ENCODE measurements at regions not wholly inside any gene's neighbourhood (a gene's known extent, or its start where the extent isn't known, plus 50 kb on each side); places are given as distances from the start of the nearest gene placed in this dataset.
A peak's percentile ranks its signal among the peaks of the same experiment; 100 is the strongest.

DNA sequence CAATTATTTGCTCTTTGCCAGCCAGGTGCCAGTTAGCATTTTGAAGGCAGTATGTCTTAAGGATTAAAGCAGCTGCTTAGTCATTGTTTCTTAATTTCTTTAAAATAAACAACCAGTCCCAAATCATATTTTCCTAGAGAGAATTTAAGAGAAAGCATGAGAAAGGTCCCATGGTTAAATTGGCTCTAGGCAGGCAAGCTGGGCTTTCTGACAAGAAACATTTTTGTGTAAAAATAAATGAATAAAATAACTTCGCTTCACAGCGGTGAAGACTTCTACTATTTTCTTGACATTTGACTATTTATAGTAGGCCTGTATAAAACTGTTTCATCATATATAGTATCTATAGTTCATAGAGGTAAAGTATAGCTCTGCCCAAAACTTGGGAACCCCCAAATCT lies 617.7 kb upstream of the C9orf72 start:
- no peak for DNase-seq (ENCODE audit: low read depth in 2 of 2)

DNA sequence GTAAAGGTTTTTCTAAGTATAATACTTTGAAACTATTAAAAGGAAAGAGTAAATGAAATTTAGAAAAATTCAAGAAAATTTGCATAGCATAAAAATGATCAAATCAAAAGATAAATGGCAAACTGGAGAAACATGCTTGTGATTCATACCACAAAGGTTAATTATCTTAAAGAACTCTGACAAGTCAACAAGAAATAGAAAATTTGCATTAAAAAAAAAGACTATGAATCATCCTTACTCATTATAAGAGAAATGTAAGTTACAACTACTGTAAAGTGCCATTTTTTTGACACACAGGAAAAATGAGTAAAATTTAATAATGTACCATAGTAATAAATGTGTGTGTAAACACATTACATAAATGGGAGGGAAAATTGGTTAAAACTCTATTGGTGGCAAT lies 624.4 kb upstream of the C9orf72 start:
- DNase-seq (ENCODE audit: low read depth in 2 of 2) = no peak

DNA sequence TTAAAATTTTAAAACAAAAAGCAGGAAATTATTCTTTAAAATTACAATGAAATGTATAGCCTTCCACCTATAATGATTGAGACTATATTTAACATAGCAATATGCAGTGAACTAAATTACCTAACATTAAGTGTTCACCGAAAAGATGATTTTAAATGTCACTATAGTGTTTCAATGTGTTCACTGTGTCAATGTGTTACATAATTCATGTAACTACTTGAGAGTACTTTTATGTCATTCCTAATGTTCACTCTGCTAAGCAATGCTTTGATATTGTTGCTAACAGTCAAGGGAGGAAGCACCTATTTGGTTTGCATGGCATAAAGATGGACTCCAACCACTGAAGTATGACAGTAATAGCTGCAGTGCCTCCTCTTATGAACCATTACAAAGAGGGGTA lies 629.8 kb upstream of the C9orf72 start:
- DNase-seq (ENCODE audit: low read depth in 2 of 2) = no peak

DNA sequence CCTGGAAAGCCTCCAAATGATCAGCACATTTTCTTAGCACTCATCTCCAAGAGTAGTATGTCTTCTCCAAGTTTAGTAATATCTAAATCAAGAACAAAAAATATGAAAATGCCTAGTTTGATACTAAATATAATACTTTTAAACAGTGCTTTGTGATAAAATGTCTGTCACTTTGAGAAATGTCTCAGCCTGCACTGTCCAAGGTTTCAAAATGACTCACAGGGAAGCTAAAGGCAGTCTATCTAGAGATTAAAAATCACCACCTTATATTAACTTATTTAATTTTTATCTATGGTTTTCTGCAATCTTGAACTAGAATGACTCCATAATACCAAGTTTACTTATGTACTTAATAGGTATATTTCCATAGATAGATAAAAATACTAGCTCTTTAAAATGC lies 633.0 kb upstream of the C9orf72 start:
- DNase-seq (ENCODE audit: low read depth in 2 of 2) = no peak

DNA sequence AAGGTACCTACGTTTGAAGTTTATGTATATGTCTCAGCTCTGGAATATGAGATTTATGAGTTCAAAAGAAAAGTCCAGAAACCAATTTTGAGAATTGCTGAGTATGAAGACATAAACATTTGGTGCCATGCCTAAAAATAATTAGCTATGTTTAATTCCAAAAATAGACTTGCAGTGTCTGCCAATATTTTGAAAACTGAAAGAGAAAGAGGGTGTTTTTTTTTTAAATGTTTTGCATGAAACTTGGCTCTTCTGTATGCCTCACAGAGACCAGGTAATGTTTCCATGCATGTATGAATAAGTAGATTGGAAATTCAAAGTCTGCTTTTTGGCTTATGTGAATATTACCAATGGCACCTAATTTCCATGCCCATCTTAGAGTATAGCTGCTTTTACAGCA lies 634.4 kb upstream of the C9orf72 start:
- DNase-seq (ENCODE audit: low read depth in 2 of 2) = no peak

DNA sequence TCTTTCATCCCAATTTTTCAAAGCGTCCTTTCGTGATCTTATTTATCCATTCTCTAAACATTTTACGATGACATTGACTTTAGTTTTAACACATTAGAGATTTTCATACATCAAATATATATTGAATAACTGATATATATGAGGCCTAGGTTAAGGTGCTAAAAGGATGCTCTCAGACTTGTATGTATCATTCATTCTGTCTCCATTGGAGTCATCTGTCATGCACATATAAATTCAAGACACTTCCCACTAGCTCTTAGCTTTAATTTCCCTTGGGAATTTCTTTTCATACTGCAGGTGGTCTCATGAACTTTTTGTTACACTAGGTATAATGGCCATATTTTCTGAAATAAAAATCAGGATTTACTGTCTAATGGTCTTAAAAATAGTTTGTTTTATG lies 635.8 kb upstream of the C9orf72 start:
- DNase-seq (ENCODE audit: low read depth in 2 of 2) = no peak

DNA sequence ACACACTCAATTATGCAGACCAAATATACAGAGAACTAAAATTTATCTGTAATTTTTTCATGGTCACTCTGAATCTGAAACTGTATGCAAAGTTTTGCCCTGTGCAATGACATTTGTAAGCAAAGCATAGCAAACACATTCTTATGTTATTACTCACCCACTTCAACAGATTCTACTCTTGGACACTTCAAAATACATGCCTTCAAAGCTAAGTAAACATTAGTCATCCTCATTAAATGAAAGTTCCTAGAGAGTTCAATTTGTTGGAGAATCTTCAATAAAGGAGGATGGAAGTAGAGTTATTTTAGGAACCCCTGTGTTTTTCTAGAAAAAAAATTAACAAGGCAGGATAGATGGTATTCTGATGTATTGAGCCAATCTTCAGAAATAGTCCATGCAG lies 639.7 kb upstream of the C9orf72 start:
- DNase-seq (ENCODE audit: low read depth in 2 of 2) = peak; percentile 63 to 64

DNA sequence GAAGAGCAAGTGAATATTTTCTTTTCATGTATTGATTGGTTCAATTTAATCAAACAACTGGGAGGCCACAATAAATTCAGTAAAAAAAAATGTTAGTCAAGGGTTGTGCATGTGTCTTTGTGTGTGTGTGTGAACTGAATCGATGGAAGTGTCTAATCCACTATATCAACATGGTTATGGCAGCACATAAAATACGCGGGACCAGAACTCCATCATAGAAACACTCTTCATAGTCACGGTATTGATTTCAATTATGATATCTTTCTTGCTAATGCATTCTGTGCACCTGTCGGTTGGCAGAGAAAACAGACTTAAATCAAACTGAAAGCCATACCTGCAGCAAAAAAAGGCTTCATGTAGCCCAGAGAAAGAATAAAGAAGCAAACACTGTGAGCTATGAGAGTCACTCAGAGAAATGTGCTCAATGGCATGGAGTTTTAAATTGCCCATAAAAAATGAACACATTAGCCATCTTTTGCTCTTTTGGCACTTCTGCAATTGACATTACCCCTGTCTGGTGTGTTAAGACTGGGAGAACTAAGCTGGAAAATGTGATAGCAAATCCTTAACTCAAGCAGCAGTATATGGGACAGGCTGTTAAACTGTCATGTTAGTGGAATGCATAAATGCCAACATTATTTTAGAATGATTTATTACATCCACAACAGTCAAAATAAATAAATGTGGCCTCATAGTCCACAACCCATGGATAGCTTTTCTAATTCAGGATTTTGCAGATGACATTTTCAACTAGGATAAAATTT lies 642.4 kb upstream of the C9orf72 start:
- no peak for DNase-seq (ENCODE audit: low read depth in 2 of 2)

DNA sequence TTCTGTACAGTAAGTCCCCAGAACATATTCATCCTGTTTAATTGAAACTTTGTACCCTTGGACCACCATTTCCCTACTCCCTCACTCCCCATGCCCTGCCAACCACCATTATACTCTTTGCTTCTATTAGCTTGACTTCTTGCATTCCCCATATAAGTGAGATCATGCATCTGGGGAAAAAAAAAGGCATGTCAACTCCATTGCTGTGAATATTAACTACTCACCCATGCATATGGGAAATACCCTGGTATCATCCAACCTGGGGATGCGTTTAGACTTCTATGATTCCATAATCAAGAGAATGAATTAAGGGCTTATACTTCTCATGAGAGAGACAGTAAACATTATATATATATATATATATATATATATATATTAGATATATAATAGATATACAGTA lies 659.4 kb upstream of the C9orf72 start:
- DNase-seq (ENCODE audit: low read depth in 2 of 2) = no peak

DNA sequence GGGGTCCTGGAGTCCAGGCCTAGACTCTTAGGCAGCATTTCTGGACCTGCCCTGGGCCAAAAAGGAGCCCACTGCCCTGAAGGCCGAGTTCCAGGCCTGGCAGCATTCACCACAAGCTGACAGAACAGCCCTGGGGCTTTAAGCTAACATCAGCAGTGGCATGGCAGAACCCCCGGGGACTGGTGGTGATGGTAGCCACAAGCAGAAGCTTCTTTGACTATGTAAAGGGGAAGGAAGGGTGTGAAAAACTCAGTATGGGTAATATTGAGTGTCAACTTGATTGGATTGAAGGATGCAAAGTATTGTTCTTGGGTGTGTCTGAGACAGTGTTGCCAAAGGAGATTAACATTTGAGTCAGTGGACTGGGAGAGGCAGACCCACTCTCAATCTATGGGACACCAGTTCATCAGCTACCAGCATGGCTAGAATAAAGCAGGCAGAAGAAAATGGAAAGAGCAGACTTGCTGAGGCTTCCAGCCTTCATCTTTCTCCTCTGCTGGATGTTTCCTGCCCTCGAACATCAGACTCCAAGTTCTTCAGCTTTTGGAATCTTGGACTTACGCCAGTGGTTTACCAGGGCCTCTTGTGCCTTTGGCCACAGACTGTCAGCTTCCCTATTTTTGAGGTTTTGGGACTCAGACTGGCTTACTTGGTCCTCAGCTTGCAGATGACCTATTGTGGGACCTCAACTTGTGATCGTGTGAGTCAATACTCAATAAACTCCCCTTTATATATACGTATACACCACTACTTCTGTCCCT lies 661.0 kb upstream of the C9orf72 start:
- DNase-seq (ENCODE audit: low read depth in 2 of 2) = no peak

DNA sequence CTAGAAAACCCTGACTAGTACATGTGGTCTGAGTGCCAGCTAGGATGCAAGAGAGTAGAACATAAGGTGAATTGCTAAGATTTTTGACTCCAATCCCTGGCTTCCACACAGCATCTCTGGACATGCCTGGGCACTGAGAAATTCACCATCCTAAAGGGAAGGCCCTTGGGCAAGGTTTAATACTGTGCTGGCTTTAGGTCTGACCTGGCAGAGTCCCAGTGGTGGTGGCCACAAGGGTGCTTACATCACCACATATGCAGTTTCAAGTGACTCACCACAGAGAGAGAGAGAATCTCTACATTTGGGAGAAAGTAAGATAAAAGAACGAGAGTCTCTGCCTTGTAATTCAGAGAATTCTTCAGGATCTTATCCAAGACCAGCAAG lies 661.6 kb upstream of the C9orf72 start:
- DNase-seq (ENCODE audit: low read depth in 2 of 2) = peak; percentile 58 to 62

DNA sequence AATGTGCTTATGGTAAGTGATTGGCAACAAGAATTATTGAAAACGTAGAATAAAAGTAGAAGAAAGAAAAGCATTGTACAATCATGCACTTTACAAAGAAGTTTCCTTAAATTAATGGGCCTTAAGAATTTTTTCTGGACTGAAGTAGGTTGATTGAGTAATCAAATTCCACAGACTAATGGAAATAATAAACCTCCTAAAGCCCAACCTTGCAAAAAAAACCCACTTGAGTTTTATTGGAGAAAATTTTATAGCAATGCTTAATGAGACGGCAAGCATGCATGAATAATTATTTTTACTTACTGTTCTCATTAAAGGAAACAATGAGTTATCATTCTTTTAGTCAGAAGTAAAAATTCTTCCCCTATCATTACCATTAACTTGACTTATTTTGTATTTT lies 676.1 kb upstream of the C9orf72 start:
- peak; percentile 30 to 42 for DNase-seq (ENCODE audit: low read depth in 2 of 2)

DNA sequence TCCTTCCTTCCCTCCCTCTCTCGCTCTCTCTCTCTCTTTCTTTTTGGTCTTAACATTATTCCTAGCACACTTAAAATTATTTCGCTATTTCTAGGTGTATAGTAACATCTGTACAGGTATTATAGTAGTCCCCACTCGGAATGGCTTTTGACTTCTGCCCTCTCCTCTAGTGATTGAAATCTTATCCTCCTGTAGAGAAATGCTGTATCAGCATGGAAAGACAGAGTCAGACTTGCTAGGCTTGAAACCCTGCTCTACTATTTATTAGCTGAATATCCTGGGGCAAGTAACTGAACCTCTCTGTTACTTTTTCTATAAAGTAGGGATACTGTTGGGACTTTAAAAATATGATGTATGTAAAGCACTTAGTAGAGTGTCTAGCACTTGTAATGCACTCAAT lies 681.9 kb upstream of the C9orf72 start:
- no peak for DNase-seq (ENCODE audit: low read depth in 2 of 2)

DNA sequence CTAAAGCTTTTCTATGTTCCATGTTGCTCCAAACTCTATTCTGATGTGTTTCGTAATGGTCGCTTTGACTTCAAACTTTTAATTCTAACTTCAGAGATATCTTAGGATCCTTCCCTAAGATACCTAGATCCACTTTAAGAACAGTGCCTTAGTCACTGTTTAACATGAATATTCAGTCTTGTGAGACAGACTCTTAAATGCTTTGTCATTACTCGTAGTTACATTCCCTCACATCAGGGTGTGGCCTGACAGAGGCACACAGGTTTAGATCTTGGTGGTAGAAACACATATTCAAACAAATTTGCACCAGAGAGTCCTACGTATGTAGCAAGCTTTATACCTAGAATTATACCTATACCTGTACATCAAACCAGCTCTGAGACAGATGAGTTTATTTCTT lies 687.0 kb upstream of the C9orf72 start:
- DNase-seq (ENCODE audit: low read depth in 2 of 2) = no peak

DNA sequence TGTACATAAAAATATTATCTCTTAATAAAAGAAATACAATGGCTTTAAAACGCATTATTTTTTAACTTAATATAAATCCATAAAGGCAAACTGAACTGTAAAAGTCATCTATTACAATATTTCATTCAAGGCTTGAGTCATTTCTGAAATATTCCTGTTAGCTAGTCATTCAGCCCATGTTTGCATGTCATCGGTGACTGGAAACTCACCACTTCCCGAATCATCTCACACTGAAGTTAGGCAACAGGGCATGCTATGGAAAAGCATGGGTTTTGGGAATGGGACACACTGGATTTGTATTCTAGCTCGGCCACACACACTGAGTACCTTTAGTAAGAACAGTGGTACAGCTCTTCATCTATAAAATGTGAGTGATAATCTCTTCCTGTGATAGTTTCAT lies 691.1 kb upstream of the C9orf72 start:
- peak; percentile 65 to 67 for DNase-seq (ENCODE audit: low read depth in 2 of 2)

DNA sequence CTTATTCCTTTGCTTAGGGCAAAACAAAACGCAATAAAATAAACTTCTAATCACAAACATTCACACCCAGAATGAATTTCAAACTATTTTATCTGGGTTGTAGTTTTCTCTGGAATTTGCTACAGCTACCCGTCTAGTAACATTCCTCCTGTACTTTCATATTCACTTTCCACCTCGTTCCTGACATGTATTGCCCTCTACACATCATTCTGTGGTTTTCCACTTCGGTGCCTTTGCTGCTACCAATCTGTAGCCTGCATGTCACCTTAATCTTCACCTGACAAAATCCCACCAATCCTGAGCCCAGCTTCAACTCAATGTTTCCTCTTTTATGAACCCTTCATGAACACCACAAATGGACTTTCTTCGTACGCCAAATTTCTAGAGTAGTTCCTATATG lies 694.1 kb upstream of the C9orf72 start:
- DNase-seq (ENCODE audit: low read depth in 2 of 2) = no peak

DNA sequence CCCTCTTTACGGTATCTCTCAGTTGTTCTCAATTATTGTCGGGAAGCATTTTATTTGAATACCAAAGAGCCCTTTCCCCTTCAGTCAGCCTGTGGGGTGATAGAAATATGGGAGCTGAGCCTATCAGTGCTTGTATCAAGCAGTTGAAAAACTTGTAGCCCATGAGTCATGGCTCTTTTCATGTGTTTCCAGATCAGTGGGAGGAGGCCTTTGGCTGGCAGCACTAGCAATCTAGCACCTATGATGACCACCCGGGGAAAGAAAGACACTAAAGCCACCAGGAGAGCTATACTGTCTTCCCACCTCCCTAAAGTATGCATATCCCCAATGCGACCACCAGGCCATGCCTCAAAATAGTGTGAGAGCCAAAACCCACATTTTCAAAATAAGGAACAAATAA lies 696.9 kb upstream of the C9orf72 start:
- no peak for DNase-seq (ENCODE audit: low read depth in 2 of 2)

DNA sequence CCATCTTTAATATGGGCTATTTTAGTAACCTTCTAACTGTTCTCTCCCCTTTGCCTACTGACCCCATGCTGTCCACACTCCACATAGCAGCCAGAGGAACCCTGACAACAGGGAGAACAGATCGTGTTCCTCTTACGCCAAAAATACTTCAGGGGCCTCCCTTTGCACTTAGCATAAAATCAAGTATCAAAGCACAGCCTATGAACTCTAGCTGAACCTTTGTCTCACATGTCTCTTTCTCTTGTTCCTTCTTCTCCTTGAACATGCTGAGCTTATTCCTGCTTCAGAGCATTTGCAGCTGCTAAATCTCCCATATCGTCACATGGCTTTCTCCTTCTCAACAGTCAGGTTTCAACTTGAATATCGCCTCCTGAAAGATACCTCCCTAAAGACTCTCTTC lies 698.8 kb upstream of the C9orf72 start:
- DNase-seq (ENCODE audit: low read depth in 2 of 2) = no peak

DNA sequence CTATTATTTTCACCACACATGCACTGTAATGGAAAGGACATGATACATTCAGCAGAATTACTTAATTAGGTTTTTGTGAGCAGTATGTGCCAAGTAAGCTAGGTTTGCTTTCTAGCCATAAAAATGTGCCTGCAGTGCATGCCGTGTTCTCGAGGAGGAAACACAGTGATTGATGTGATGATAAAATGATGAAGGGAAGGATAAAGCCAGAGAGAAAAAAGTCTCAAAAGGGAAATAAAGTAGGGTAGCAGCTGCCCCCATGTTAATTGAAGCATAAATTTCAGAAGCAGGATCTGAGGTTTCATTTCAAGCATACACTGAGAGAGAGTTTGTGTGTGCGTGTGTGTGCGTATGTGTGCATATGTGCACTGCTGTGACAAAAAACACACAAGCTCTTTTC lies 714.2 kb upstream of the C9orf72 start:
- DNase-seq (ENCODE audit: low read depth in 2 of 2) = no peak

DNA sequence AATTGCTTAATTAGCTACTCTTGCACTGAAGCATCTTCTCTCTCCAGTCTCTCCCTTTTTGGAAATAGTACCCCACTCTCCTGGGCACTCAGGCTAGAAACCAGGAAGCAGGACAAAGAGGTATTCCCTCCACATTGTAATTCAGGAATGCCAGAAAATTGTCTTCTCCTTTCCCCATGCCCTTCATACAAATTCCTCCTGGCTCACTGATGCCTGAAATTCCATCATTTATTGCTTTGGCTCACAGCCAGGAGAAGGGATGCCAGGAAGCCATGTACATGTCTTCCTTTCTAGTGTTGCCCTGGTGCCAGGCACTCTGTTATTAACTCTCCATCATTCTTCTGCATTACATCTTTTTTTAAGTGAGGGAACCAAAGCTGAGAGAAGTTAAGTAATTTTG lies 716.5 kb upstream of the C9orf72 start:
- DNase-seq (ENCODE audit: low read depth in 2 of 2) = no peak

DNA sequence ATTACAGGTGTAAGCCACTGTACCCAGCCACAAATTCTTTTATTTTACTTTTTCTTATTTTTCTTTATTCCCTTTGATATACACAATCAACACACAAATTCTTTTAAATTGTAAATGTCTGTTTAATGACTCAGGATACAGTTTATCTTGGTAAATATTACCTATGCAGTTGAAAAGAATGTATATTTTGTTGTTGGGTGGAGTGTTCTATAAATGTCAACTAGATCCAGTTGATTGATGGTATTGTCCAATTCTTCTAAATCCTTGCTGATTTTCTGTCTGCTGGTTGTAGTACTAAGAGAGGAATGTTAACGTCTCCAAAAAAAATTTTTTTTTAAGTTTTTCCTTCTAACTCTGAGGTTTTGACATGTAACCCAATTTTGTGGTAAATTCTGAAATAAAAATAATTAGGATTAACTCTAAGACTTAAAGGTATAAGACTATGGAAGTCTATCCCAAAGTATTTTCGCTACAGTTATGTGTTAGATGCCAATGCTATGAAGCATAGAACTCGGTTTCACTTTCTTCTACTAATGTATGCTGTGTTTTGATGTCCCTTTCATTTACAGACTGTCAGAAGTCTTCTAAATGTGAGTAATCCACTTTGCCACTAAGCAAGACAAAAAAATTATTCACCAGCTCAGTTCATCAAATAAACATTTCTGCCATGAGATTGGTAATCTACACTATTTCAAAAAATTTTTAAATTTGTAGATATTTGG lies 720.2 kb upstream of the C9orf72 start:
- DNase-seq (ENCODE audit: low read depth in 2 of 2) = no peak

DNA sequence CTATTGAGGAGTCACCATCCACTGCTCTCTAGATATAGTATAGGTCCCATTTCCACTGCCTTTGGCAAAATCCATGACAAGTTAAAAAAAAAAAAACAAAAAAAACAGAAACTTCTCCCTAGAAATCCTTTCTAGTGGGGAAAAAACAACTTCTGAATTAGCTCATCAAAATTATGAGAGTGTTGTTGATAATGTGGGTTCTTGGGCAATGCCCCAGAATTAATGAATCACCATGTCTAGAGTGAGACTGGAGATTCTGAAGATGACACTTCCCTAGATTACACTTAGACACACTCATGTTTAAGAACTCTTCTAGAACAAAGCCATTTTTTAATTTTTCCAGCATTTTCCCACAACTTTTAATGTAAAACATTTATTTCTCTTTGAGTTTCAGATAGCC lies 728.0 kb upstream of the C9orf72 start:
- peak; percentile 48 to 49 for DNase-seq (ENCODE audit: low read depth in 2 of 2)

DNA sequence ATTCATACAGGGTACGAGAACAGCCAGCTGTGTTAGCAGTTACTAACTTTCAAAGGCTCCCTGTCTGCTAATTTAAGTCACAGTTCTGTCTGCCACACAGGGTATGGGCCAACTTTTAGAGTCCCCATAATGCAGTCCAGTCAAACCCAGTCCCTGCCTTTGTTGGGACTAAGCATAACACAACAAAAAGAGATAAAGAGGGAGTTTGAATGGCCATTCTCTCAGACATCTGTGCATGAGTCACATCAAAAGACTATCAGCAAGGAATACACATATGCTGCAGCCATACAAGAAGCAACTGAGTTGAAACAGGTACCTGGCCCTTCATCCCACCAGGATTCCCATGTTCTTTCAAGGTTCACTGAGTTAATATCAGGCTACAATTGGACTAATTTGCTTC lies 744.5 kb upstream of the C9orf72 start:
- DNase-seq (ENCODE audit: low read depth in 2 of 2) = no peak
